Activated T-helper 17 cell treated with anti-CD3 and anti-CD28 coated beads, Interleukin-2, amount 50 U/mL, for 72 hours (primary cell): ENCODE measurements at regions not wholly inside any gene's neighbourhood (a gene's known extent, or its start where the extent isn't known, plus 50 kb on each side); places are given as distances from the start of the nearest gene placed in this dataset.
A peak's percentile ranks its signal among the peaks of the same experiment; 100 is the strongest.

Experiments used
- ATAC-seq: fragments of 150-1000 bp; cut with Tn5 transposase; replicated peaks from 2 replicates; pipeline ENCODE4 v1.10.0; 2021; ENCODE audit warnings: mild to moderate bottlenecking, moderate library complexity
- H3K27ac Mint-ChIP-seq: one replicate; pipeline ENCODE4 v1.8.0; 2022; ENCODE audit warnings: mixed read lengths
- H3K27me3 Mint-ChIP-seq: one replicate; pipeline ENCODE4 v1.8.0; 2022; ENCODE audit warnings: mixed read lengths
- H3K36me3 Mint-ChIP-seq: one replicate; pipeline ENCODE4 v1.8.0; 2022; ENCODE audit warnings: low read depth, mild to moderate bottlenecking, mixed read lengths
- H3K4me1 Mint-ChIP-seq: one replicate; pipeline ENCODE4 v1.8.0; 2022; ENCODE audit warnings: mixed read lengths
- H3K4me3 Mint-ChIP-seq: one replicate; pipeline ENCODE4 v1.8.0; 2022; ENCODE audit warnings: mild to moderate bottlenecking, mixed read lengths
- H3K9me3 Mint-ChIP-seq: one replicate; pipeline ENCODE4 v1.8.0; 2022; ENCODE audit warnings: mixed read lengths

DNA sequence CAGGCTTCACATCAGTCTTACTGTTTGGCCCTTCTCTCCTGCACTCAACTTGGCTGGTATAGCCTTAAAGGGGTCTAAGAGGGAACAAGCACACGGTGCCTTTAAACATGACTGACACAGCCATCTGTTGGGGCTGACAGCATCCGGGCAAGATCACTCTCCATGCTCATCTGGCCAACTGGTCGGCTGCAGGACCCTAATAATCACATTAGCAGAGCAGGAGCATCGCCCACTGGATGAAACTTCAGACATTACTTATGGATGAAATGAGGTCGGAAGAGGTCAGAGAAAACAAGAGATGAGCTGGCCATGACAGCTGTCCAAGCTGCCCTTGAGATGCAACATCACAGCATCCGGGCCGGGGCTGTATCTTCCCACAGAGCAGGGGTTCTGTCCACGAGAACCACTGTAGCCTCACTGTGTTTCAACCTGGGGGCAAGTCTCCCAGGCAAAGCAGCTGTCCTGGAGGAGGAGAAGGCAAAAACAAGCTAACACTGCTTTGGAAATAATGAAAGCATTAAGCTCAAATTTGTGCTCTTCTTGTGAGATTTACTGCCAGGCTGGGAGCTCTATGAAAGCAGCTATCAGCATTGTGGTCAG, 94.4 kb upstream of the TTC29 start:
- Mint-ChIP-seq H3K9me3 (no peaks in the 10 kb centered on the region), H3K27ac (no peak overlapping the region), H3K27me3 (peaks cover 44% of the 10 kb centered on the region), H3K4me1 (no peaks in the 10 kb centered on the region), H3K36me3 (no peaks in the 10 kb centered on the region), H3K4me3 (no peak overlapping the region)
- no peak for ATAC-seq

DNA sequence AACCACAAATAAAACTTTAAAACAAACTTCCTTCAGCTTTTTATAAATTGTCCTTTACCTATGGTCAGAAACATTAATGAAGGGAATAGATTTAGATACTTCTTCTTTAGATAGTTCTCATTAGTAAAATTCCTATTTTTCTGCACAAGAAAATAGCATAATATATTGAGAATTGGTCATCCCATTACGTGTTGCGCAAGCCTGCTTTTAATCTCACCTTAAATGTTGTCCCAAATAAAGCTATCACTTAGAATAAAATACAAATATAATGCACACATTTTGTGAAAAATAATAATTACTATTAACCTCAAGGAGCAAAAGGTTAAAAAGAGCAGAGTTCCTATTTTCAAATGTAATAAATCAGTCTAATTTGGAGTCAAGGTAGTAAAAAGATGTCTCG, 95.2 kb upstream of the TTC29 start:
- no peak for ATAC-seq
- no peak overlapping the region for H3K4me3 Mint-ChIP-seq
- peaks cover 42% of the 10 kb centered on the region for H3K27me3 Mint-ChIP-seq
- H3K9me3 Mint-ChIP-seq = no peaks in the 10 kb centered on the region
- H3K4me1 Mint-ChIP-seq = no peaks in the 10 kb centered on the region
- no peaks in the 10 kb centered on the region for H3K36me3 Mint-ChIP-seq
- H3K27ac Mint-ChIP-seq = no peak overlapping the region

DNA sequence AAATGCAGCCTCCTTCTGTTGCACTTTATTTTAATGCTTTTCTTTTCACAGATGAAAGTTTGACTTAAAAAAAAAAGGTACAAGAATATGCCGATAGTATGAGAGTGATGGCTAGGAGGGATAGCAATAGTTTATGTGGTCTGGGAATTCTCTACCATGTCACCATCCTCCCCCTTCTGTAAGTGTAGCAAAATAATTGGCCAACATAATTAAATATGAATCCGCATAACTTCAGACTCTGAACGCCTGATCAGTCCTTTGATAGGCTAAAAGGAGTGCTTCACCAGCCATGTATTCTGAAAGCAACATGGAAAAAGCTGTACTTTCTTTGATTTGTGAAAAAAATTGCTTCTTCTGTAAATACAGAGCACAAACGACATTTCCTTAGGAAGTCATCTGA, 95.7 kb upstream of the TTC29 start:
- Mint-ChIP-seq H3K4me3 (no peak overlapping the region), H3K27ac (no peak overlapping the region), H3K9me3 (no peaks in the 10 kb centered on the region), H3K36me3 (no peaks in the 10 kb centered on the region), H3K4me1 (no peaks in the 10 kb centered on the region), H3K27me3 (peaks cover 41% of the 10 kb centered on the region)
- no peak for ATAC-seq

DNA sequence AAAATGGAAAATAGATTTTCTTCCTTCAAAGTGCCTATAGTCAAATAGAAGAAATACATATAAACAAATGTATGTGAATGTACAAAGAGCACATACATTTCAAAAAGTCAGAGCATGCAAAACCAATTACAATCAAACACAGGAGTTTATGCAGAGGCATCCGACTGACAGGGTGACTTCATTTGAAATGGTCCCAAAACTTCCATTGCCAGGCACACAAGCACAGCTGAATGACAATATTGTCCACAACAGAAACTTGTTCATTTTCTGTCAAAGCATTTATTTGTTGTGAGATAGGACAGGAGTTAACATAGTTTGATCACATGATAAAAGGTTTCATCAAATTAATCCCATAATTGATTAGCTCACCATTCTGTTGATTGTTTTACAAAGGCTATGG, 96.4 kb upstream of the TTC29 start:
- Mint-ChIP-seq H3K27ac (no peak overlapping the region), H3K27me3 (peaks cover 41% of the 10 kb centered on the region), H3K4me3 (no peak overlapping the region), H3K9me3 (no peaks in the 10 kb centered on the region), H3K4me1 (no peaks in the 10 kb centered on the region), H3K36me3 (no peaks in the 10 kb centered on the region)
- ATAC-seq = no peak

DNA sequence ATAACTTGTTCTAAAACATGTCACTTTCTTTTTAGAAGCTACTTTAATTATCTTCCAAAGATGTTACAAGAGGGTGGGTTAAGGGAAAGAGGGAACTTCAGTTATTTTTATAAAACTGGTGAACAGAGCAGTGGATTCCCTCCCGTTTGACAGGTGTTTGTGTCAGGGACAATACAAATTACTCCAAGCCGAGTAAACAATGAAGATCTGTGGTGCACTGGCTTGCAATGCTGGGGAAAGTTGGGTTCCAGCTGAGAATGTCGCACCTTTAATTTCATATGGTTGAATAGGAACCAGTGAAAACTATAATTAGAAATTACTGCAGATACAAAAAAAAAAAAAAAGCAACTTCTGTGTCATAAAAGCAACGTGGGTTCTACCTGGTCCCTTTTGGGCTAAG, 98.6 kb upstream of the TTC29 start:
- Mint-ChIP-seq H3K4me3 (no peak overlapping the region), H3K27ac (no peak overlapping the region), H3K27me3 (peaks cover 35% of the 10 kb centered on the region), H3K36me3 (no peaks in the 10 kb centered on the region), H3K9me3 (peaks cover 5% of the 10 kb centered on the region), H3K4me1 (no peaks in the 10 kb centered on the region)
- no peak for ATAC-seq

DNA sequence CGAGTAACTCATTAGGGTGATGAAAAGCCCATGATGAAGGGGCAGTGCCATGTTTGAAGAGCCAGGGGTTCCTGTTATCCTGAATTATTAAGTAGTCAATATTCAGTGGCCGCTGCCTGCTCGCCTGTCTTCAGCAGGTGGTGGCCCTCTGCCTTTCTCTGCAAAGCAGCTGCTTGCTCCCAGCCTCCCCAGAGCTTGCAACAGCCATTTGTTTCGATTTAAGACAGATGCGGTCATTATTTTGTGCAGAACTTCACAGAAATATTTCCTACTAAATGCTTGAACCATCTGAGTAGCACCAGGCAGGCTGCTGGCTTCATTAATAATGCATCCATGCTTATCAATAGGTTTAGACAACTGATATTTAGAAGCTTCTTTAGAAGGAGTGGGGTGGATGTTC, 104.3 kb upstream of the TTC29 start:
- no peak for ATAC-seq
- Mint-ChIP-seq H3K27ac (no peak overlapping the region), H3K4me3 (no peak overlapping the region), H3K27me3 (peaks cover 28% of the 10 kb centered on the region), H3K4me1 (no peaks in the 10 kb centered on the region), H3K9me3 (peaks cover 5% of the 10 kb centered on the region), H3K36me3 (no peaks in the 10 kb centered on the region)

DNA sequence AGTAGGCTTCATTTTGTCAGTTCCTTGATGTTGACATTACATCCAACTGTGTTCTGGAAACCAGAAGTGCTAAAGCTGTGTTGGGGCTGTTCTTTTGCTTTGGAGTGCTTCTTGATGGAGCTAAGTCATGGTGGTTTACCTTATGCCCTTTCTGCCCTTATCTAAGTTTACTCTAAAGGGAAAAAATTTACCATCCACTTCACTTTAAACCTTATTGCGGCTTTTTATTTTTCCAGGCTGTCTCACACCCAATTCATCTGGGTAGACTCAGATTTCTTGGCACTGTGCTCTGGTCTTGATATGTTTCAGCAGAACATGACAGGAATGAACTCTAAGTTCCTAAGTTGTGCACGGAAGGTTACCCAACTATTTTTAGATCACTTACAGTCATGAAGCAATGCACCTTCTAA, 104.7 kb upstream of the TTC29 start:
- no peak for ATAC-seq
- no peak overlapping the region for H3K27ac Mint-ChIP-seq
- H3K4me3 Mint-ChIP-seq = no peak overlapping the region

DNA sequence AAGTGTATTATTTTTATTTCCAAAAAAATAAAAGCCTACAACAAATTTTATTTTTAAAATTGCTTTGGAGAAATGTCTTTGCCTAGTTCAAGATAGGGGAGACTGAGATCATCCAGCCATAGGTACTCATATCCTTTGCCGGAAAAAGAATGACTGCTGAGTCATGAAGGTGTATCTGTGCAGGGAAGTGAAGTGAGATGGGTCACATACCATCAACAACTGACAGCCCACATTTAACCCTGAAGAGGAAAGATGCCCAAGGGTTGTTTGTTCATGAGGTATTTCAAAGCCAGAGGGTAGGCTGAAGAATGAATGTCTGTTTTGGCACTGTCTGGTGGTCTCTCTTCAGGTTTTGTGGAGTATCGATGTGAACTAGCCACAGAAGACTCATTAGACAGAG, 106.7 kb upstream of the TTC29 start:
- ATAC-seq = no peak
- Mint-ChIP-seq H3K4me3 (no peak overlapping the region), H3K36me3 (no peaks in the 10 kb centered on the region), H3K27me3 (peaks cover 16% of the 10 kb centered on the region), H3K9me3 (peaks cover 5% of the 10 kb centered on the region), H3K4me1 (no peaks in the 10 kb centered on the region), H3K27ac (no peak overlapping the region)

More for the DNA sequence above, 104.7 kb upstream of the TTC29 start:
- H3K27me3 Mint-ChIP-seq = peaks cover 28% of the 10 kb centered on the region
- peaks cover 5% of the 10 kb centered on the region for H3K9me3 Mint-ChIP-seq
- no peaks in the 10 kb centered on the region for H3K4me1 Mint-ChIP-seq
- no peaks in the 10 kb centered on the region for H3K36me3 Mint-ChIP-seq

DNA sequence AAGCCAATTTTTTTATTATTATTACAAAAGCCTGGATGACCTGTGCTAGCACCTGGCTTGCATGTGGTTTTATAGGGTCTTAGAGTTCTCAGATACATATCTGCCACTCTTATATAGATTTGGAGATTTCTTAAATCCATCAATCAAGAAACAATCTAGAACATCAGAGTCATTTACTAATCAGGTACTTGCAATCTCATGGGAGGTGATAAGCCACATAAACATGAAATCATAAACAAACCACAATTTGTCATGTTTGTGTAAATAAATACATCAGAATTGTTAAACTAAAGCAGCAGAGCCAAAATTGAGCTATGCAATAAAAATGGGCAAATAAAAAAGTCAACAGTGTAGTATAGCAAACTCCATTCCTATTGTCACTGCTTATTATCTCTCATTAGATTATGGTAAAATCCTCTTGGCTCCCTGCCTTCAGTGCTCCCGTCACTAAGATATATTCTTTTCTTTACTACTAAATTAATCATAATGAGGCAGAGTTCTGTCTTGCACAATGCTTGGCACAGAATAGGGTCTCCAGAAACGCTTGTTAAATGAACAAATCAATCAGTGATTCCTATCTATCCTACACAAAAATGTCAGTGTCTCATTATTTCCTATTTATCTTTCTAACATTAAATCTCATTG, 108.7 kb upstream of the TTC29 start:
- H3K4me3 Mint-ChIP-seq = no peak overlapping the region
- H3K36me3 Mint-ChIP-seq = no peaks in the 10 kb centered on the region
- no peaks in the 10 kb centered on the region for H3K9me3 Mint-ChIP-seq
- ATAC-seq = no peak
- H3K27me3 Mint-ChIP-seq = peaks cover 8% of the 10 kb centered on the region
- no peaks in the 10 kb centered on the region for H3K4me1 Mint-ChIP-seq
- H3K27ac Mint-ChIP-seq = no peak overlapping the region

DNA sequence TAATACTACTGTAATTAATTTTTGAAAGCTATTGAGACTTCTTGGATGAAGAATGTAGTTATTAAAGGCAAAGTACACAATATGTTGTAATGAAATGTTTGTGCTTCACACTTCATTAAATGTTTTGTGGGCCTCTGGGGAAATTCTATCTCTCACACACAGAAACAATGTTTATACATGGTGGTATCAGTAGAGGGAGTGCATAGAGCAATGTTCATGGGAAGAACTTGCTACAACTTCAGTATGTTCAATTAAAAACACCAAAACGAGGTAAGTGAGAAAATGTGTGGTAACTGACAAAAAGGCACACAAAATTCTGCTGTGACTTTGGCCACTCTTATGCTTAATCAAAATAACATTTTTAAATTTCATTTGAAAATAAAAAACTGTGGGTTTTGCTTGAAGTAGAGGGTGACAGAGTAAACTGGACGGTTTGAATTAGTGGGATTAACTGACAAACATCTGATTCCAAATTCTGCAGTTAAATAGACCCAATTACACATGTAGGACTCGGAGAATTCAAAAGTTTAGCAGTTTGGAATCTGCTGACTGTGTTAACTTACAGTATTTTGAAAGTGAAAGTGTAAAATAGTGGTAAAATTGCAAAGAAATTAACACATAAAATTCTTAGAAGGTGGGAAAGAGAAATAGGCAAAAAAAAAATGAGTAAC, 111.4 kb upstream of the TTC29 start:
- Mint-ChIP-seq H3K4me3 (peak overlapping the region; percentile 80), H3K27me3 (no peaks in the 10 kb centered on the region), H3K27ac (peak overlapping the region; percentile 80), H3K4me1 (no peaks in the 10 kb centered on the region), H3K9me3 (no peaks in the 10 kb centered on the region), H3K36me3 (no peaks in the 10 kb centered on the region)
- no peak for ATAC-seq

DNA sequence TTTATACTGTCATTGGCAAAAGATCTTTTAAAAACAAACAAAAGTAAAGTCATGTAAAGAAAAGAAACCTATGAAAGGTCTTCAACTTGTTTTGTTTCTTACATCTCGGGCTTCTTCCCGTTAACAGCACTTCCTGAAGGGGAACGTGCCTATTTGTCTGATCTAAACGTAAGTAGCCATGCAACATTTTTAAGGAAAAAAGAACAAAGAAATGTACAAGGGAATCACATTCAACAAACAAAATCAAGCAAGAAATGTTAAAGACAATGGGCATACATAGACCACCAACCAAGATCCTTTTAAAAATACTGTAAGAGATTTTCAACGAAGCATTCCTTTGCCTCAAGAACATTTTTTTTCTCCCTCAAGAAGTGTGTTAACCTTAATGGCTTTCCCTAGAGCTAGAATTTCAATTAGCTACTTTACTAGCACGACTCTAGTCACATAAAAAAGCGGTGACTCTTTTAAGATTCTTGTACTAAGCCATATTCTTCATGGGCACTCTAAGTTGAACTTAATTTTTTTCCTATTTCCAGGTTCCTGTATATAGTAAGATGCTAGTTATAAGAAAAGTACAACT, 112.0 kb upstream of the TTC29 start:
- no peaks in the 10 kb centered on the region for H3K36me3 Mint-ChIP-seq
- peak overlapping the region; percentile 80 for H3K27ac Mint-ChIP-seq
- H3K27me3 Mint-ChIP-seq = no peaks in the 10 kb centered on the region
- no peaks in the 10 kb centered on the region for H3K9me3 Mint-ChIP-seq
- H3K4me3 Mint-ChIP-seq = peak overlapping the region; percentile 80
- ATAC-seq = no peak
- no peaks in the 10 kb centered on the region for H3K4me1 Mint-ChIP-seq

DNA sequence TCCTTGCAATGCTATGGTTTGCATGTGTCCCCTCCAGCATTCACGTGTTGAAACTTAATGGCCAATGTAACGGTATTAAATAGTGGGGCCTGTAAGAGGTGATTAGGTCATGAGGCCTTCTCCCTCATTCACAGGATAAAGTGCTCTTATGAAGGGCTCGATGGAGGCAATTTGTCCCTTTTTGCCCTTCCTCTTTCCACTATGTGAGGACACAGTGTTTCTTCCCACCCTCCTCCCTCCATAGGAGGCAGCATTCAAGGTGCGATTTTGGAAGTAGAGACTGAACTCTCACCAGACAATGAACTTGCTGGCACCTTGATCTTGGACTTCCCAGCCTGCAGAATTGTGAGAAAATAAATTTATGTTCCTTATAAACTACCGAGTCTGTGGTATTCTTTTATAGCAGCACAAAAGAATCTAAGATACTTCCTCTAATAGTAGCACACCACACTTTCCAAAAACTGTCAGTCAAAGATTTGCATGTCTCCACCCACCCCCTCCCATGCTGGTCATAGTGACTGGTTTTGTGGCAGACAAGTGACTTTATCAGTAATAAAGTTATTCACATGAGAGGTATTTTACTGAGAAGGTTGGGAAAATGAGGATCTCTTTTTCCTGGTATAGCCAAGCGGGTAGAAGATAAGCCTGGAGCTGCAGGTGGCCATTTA, 113.5 kb upstream of the TTC29 start:
- Mint-ChIP-seq H3K4me1 (no peaks in the 10 kb centered on the region), H3K27ac (no peak overlapping the region), H3K4me3 (no peak overlapping the region), H3K27me3 (no peaks in the 10 kb centered on the region), H3K36me3 (no peaks in the 10 kb centered on the region), H3K9me3 (no peaks in the 10 kb centered on the region)
- ATAC-seq = no peak

DNA sequence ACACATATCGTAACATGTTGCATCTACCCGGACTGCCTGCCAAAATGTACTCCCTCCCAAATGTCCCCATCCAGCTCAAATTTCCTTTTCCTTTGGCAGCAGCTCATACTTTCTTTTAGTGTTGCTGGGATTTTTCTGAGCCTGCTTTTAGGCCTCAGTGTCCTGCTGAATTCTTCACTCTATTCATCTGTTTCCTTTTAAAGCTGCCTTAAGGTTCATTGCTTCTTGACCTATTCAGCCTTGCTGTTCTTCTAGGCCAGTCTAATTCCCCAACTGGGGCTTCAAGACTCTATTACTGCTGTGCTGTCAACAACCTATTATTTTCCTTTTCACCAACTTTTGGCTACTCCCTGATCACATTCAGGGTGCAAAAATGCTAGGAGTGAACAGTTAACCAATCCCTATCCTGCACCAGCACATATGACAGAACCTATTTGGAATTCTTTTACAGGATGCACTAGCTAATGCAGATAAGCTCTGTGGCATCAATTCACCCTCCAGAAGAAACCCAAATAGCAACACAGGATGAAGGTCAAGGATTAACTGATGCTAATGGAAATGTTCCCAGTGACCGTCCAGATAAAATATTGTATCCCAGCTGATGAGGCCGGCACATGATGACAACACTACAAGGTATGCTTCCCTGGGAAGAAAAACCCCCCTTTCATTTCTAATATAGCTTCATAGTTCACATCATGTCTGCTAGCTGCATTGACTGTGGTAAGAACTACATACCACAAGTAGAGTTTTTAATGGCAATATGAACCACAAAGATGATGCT, 114.7 kb upstream of the TTC29 start:
- ATAC-seq = no peak
- Mint-ChIP-seq H3K4me1 (no peaks in the 10 kb centered on the region), H3K27ac (no peak overlapping the region), H3K36me3 (no peaks in the 10 kb centered on the region), H3K4me3 (no peak overlapping the region), H3K27me3 (no peaks in the 10 kb centered on the region), H3K9me3 (no peaks in the 10 kb centered on the region)

DNA sequence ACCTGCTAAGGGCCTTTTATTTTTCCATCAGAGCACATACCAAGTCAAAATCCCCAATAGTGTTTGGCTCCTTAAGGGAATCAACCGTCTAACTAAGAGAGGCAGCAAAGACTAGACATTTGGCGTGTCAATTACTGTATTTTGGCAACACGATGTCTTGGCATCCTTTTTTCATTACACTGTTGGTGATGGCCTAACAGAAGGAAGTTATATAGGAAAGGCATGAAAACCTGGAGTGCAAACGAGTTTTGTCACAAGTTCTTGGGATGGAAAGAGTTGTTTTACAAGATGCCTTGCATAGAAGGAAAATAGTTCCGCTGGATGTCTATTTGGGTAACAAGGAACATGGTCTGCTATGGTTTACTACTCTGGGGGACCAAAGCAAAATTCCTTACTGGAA, 119.2 kb upstream of the TTC29 start:
- Mint-ChIP-seq H3K27me3 (peaks cover 8% of the 10 kb centered on the region), H3K4me3 (no peak overlapping the region), H3K4me1 (no peaks in the 10 kb centered on the region), H3K9me3 (no peaks in the 10 kb centered on the region), H3K36me3 (no peaks in the 10 kb centered on the region), H3K27ac (no peak overlapping the region)
- no peak for ATAC-seq
